NCI-H2171 treated with DMSO at 0.1 percent for 48 hours (cell line): ENCODE measurements at regions not wholly inside any gene's neighbourhood (a gene's known extent, or its start where the extent isn't known, plus 50 kb on each side); places are given as distances from the start of the nearest gene placed in this dataset.

Experiments
- DNase-seq: peaks from one replicate; lab custom pipeline; 2025; lab: John Stamatoyannopoulos, UW

DNA sequence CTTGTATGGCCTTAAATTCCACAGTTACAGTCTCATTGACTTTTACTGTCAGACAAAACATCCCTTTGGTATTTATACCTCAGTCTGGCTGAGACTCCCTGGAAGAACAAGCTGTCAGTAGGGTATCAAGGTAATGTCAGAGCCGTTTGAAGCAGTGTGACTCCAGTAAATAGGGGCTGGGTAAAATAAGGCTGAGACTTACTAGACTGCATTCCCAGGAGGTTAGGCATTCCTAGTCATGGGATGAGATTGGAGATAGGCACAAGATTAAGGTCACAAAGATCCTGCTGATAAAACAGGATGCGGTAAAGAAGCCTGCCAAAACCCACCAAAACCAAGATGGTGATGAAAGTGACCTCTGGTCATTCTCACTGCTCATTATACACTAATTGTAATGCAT, 219.5 kb upstream of the SKOR2 start:
- no peak for DNase-seq

GRCh38 chr18:47469576-47469975, 218.1 kb upstream of the SKOR2 start:
- no peak for DNase-seq

DNA sequence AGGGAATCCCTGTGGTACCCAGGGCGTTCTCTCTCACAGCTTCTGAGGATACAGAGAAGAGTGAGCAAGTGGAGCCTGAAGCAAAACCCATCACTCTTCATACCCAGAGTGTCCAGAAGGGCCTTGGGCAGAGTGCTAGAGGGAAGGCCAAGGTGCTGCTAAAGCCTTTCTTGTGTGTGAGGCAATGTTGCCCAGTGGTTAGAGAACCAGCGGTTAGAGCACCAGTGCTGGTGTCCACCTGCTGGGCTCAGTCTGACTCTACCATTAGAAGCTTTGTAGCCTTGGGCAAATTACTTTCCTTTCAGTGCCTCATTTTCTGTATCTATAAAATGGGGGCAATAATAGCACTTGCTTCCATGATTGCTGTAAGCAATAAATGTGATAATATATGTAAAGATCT, 210.5 kb upstream of the SKOR2 start:
- no peak for DNase-seq

DNA sequence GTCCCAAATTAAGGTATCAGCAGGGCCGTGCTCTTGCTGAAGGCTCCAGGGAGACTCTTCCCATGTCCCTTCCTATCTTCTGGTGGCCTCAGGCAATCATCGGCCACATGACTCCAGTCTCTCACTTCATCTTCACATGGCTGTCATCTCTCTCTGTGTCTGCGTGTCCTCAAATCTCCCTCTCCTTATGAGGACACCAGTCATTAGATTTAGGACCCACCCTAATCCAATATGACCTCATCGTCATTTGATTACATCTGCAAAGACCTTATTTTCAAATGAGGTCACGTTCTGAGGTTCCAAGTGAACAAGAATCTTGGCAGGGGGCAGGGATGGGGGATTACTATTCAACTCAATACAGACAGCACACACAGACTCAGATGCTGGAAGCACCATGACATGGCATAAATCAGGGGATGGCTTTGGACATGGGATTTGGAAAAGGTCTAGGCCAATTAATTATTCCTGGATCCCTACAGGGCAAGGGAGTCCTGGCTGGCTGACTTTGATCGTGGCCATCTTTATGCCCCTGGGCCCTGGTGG, 210.0 kb upstream of the SKOR2 start:
- no peak for DNase-seq

DNA sequence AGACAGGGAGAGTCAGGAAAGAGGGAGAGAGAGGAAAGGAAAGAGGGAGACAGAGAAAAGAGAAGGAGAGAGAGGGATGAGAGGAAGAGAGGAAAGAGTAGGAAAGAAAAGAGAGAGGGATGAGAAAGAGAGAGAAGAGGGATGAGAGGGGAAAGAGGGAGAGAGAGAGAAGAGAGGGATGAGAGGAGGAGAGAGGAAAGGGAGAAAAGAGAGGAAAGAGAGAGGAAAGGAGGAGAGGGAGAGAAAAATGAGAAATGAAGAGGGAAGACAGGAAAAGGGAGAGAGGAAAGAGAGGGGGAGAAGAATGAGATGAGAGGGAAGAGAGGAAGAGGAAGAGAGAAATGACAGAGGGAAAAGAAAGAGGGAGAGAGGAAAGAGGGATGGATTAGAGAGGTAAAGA, 207.0 kb upstream of the SKOR2 start:
- no peak for DNase-seq

DNA sequence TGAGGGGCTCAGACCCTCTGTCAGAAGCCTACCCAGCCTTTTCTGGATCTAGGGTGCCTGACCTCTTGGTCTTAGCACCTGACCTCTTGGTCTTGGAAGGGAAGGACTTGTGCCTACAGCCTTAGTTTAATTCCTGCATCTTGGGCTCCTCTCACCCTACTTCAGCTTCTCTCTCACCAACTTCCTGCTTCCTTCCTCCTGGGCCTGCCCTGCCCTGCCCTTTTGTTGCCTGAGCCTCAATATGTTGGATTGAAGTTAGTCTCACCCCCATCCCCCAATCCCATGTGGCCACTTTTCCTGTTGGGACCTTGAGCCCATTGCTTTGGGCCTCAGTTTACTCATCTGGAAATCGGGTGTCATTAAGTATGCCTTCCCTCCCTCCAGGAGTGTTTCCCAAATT, 206.2 kb upstream of the SKOR2 start:
- no peak for DNase-seq

GRCh38 chr18:47453038-47453437, 201.6 kb upstream of the SKOR2 start:
- no peak for DNase-seq

GRCh38 chr18:47448956-47449355, 197.5 kb upstream of the SKOR2 start:
- DNase-seq = no peak

DNA sequence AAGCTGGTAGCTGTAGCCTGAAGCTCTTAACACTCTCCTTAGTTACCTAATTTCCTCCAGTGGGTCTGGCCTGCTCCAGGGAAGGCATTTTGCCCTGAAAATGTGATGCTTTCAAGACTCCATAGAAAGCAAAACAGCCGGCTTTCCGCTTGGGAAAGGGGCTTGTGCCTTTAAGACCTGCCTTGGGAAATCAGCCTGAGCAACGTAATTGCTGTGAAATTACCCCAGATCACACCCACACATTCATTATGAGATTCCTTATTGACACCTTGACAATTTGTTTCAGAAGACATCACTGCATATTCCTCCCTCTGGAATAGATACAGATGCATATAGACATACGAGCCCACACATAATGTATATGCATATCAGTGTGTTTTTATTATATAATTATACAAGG, 190.5 kb upstream of the SKOR2 start:
- DNase-seq = no peak

GRCh38 chr18:47438001-47438400, 186.5 kb upstream of the SKOR2 start:
- no peak for DNase-seq

GRCh38 chr18:47436871-47437270, 185.4 kb upstream of the SKOR2 start:
- no peak for DNase-seq

- no peak for DNase-seq
Observed at GRCh38 chr18:47434214-47434746, 182.8 kb upstream of the SKOR2 start.

- no peak for DNase-seq
Observed at GRCh38 chr18:47427923-47428637, 176.6 kb upstream of the SKOR2 start.

DNA sequence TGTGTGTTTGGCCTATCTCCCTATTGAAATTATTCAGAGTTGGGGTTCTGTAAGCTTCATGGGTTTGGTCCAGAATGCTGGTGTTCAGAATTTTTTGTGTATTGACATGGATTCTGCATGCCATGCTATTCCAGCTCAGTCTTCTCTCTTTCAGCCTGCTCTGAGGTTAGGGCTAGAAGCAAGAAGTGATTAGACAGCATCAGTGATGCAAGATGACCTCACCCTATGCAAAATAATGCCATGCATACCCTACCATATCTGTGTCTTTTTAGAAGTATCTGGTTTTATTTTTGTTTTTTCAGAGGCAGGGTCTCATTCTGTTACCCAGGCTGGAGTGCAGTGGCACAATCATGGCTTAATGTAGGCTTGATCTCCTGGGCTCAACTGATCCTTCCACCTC, 175.6 kb upstream of the SKOR2 start:
- DNase-seq = no peak

DNA sequence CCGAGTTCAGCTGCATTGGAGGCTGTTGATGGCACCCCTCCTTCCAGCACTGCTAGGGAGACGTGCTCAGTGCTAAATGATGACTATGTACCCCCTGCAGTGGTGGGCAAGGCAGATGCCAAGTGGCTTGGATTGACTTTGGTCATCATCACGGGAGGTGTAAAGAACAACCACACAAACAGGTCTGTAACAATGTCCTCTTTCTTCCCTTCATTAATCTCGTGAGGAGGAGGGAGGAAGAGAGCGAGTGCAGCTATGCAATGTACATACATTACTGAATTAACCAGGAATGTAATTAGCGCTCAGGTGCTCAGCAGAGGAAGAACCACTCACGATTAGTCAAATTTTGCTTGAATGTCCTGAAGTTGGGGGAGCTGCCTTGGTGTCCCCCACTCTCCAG, 173.9 kb upstream of the SKOR2 start:
- DNase-seq = no peak

DNA sequence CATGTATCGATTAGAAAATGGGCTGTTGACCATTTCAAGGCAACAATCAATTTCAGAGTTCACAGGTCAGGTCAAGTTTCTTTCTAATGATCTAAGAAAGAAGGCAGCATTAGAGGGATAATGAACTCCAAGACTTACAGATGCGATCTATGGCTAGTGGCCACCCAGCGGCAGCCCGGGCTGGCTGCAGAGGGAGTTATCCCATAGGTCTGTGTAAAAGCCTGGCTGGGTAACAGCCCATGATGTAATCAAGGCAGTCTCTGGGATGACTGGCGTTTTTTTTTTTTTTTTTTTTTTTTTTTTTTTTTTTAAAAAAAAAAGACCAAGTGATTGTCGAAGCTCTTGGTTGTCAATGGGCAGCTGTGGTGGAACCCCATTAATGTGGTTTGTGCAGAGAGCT, 171.1 kb upstream of the SKOR2 start:
- peak; percentile 21 for DNase-seq

DNA sequence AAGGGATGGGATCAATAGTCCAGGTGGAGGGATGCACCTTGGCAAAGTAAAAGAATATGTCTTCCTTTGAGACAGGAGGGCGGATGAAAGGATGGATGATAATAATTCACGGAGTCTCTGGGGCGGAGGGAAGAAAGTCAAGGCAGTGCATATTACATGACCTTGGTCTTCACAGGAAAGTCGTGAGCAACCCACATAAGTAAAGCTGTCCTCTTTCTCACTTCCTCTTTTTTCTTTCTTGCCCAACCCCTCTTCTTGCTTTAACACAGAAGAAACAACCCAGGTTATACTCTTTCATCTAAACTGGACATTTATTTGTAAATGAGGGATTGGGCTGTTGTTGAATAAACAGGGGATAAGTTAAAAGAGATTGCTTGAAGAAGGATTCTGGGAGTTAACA, 168.7 kb upstream of the SKOR2 start:
- DNase-seq = no peak

DNA sequence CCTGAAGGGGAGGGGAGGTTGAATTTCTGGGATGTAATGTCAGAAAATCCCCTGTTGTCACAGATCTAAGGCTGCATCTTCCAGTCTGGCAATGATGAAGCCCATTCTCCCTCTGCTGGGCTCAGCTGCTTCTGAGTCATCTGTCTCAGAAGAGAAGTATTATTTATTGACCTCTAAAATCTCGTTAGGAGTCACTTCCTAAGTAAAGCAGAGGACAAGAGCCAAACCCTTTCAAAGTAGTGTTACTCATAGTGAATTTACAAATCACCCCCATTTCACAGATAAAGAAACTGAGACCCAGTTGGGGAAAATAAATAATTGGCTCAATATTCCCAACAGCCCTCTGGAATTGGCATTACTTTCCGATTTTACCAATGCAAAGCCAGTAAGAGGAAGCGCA, 167.3 kb upstream of the SKOR2 start:
- no peak for DNase-seq

- no peak for DNase-seq
Observed at GRCh38 chr18:47417807-47418206, 166.3 kb upstream of the SKOR2 start.

DNA sequence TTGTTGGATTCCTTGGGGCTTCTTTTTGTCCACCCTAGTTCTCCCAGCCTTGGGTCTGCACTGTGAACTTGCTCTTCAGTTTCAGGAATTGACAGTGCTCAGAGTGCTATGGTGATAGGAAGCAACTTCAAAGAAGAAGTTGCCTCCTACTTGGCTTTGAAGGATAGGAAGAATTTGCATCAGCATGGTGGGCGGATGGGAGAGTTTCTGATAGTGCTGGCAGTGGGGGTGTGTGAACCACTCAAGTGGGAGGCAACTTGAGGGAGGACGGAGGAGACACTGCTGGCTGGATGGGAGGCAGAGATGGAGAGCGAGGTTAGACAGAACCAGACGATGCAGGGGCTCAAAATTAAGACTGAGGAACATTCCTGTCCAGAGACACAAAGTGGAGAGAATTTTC, 164.4 kb upstream of the SKOR2 start:
- DNase-seq = no peak

DNA sequence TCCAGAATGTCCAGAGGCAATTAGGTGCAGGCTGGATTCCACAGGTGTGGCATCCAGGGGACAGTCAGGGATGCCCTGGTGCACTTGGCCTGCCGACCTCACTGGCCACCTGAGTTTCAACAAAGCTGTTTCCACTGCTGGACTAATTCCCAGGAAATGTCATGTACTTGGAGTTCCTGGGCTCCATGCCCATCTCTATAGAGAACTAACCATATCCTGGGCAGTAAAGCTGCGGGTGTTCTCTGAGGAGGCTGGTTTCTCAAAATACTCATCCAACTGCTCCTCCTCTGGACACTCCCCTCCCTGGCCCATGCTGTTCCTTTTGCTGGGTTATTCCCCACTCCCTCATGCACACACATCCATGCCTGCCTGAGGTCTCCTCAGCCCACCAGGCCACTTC, 161.9 kb upstream of the SKOR2 start:
- DNase-seq = no peak

DNA sequence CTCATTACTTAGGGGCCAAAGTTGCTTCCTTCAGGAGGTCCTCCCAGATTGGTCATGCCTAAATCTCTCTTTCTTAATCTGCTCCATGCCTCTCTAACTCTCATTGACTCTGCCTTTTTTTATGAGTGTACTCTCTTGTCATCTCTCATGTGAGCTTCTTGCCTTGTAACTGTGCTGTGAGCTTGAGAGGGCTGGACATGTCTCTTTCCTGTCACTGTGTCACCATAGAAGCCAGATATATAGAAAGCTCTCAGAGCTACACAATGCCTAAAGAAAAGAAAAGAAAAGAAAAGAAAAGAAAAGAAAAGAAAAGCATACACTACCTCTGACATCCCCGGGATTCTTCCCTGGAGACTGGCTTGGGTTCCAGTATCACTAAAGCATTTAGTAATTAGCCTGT, 161.5 kb upstream of the SKOR2 start:
- DNase-seq = no peak

DNA sequence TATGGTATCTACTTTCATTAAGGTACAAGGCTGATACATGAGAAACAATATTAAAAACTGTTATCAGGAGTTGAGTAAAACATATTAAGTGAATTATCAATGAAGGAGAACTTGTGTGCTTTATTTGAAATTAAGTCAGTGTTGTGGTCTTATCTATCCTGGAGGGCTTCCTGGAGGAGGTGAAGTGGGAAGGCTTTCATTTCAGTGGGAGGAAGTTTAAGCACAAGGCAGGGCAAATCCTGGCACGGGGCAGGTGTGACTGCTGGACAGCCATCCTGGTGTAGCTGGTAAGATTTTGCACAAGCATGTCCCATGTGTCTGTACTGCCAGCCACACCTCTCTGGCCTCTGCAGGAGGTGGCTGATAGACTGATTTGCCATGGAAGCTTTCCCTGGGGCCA, 159.7 kb upstream of the SKOR2 start:
- no peak for DNase-seq

- no peak for DNase-seq
Observed at GRCh38 chr18:47410139-47410538, 158.7 kb upstream of the SKOR2 start.
